ENCODE measurements at regions not wholly inside any gene's neighbourhood (a gene's known extent, or its start where the extent isn't known, plus 50 kb on each side); places are given as distances from the start of the nearest gene placed in this dataset.

GRCh38 chr6:167736486-167737204, 90.1 kb upstream of the AFDN start:
- no peak for DNase-seq
- Histone ChIP-seq H3K4me3 (ENCODE audit: low read length) (no peak overlapping the region), H3K4me1 (ENCODE audit: low read length) (no peaks in the 10 kb centered on the region), H3K79me2 (ENCODE audit: low read length) (no peaks in the 10 kb centered on the region), H3K4me2 (ENCODE audit: low read depth, low read length) (no peak overlapping the region), H3K9ac (ENCODE audit: low read length) (no peak overlapping the region), H4K20me1 (ENCODE audit: insufficient read depth, low read length) (no peaks in the 10 kb centered on the region), H3F3A (ENCODE audit: insufficient read depth, low read length) (no peaks in the 10 kb centered on the region), H3K9me3 (replicated peaks; ENCODE audit: insufficient read depth, low read length) (no peaks in the 10 kb centered on the region), H3K9me2 (replicated peaks; ENCODE audit: insufficient read depth, low read length) (no peaks in the 10 kb centered on the region), H3K27me3 (replicated peaks; ENCODE audit: insufficient read depth, low read length) (peaks cover 11% of the 10 kb centered on the region; the same call in 1 of the 2 replicates), H2AFZ (ENCODE audit: low read length) (no peak overlapping the region), H3K27ac (ENCODE audit: low read length) (no peak overlapping the region), H3K36me3 (replicated peaks; ENCODE audit: insufficient read depth, low read length) (no peaks in the 10 kb centered on the region)
- TF ChIP-seq CTCF (IDR thresholded peaks at IDR 0.05; ENCODE audit: low read length), result no peak
- TF ChIP-seq EZH2phosphoT487 (IDR thresholded peaks at IDR 0.05; ENCODE audit: low read length), result no peak
- no peak for TF ChIP-seq EZH2 (optimal IDR thresholded peaks at IDR 0.05; ENCODE audit: low read depth, low read length)

- H3K27me3 ChIP-seq (replicated peaks; ENCODE audit: insufficient read depth, low read length), result peaks cover 11% of the 10 kb centered on the region; the same call in 1 of the 2 replicates
- no peaks in the 10 kb centered on the region for H3F3A ChIP-seq (ENCODE audit: insufficient read depth, low read length)
- H3K27ac ChIP-seq (ENCODE audit: low read length), result no peak overlapping the region
- H3K4me2 ChIP-seq (ENCODE audit: low read depth, low read length), result no peak overlapping the region
- H2AFZ ChIP-seq (ENCODE audit: low read length), result no peak overlapping the region
- no peaks in the 10 kb centered on the region for H3K9me3 ChIP-seq (replicated peaks; ENCODE audit: insufficient read depth, low read length)
- no peak for DNase-seq
- no peaks in the 10 kb centered on the region for H3K36me3 ChIP-seq (replicated peaks; ENCODE audit: insufficient read depth, low read length)
- TF ChIP-seq EZH2phosphoT487 (IDR thresholded peaks at IDR 0.05; ENCODE audit: low read length), result no peak
- no peak for TF ChIP-seq EZH2 (optimal IDR thresholded peaks at IDR 0.05; ENCODE audit: low read depth, low read length)
- no peak for TF ChIP-seq CTCF (IDR thresholded peaks at IDR 0.05; ENCODE audit: low read length)
- H3K4me1 ChIP-seq (ENCODE audit: low read length), result no peaks in the 10 kb centered on the region
- H3K4me3 ChIP-seq (ENCODE audit: low read length), result no peak overlapping the region
- H3K9me2 ChIP-seq (replicated peaks; ENCODE audit: insufficient read depth, low read length), result no peaks in the 10 kb centered on the region
- H3K79me2 ChIP-seq (ENCODE audit: low read length), result no peaks in the 10 kb centered on the region
- H3K9ac ChIP-seq (ENCODE audit: low read length), result no peak overlapping the region
- H4K20me1 ChIP-seq (ENCODE audit: insufficient read depth, low read length), result no peaks in the 10 kb centered on the region
Observed at GRCh38 chr6:167737205-167737830, 89.4 kb upstream of the AFDN start.

GRCh38 chr6:167738386-167738785, 88.3 kb upstream of the AFDN start:
- Histone ChIP-seq H3K9me3 (replicated peaks; ENCODE audit: insufficient read depth, low read length) (no peaks in the 10 kb centered on the region), H3K27me3 (replicated peaks; ENCODE audit: insufficient read depth, low read length) (peaks cover 11% of the 10 kb centered on the region; the same call in 1 of the 2 replicates), H3K4me1 (ENCODE audit: low read length) (no peaks in the 10 kb centered on the region), H3F3A (ENCODE audit: insufficient read depth, low read length) (no peaks in the 10 kb centered on the region), H2AFZ (ENCODE audit: low read length) (no peak overlapping the region), H4K20me1 (ENCODE audit: insufficient read depth, low read length) (no peaks in the 10 kb centered on the region), H3K9ac (ENCODE audit: low read length) (no peak overlapping the region), H3K36me3 (replicated peaks; ENCODE audit: insufficient read depth, low read length) (no peaks in the 10 kb centered on the region), H3K9me2 (replicated peaks; ENCODE audit: insufficient read depth, low read length) (no peaks in the 10 kb centered on the region), H3K4me2 (ENCODE audit: low read depth, low read length) (no peak overlapping the region), H3K4me3 (ENCODE audit: low read length) (no peak overlapping the region), H3K27ac (ENCODE audit: low read length) (no peak overlapping the region), H3K79me2 (ENCODE audit: low read length) (no peaks in the 10 kb centered on the region)
- no peak for DNase-seq
- TF ChIP-seq EZH2 (optimal IDR thresholded peaks at IDR 0.05; ENCODE audit: low read depth, low read length) (no peak), EZH2phosphoT487 (IDR thresholded peaks at IDR 0.05; ENCODE audit: low read length) (no peak), CTCF (IDR thresholded peaks at IDR 0.05; ENCODE audit: low read length) (no peak)

Data from MM.1S (cell line).